Adipocyte (in vitro differentiated cells): ENCODE measurements at regions not wholly inside any gene's neighbourhood (a gene's known extent, or its start where the extent isn't known, plus 50 kb on each side); places are given as distances from the start of the nearest gene placed in this dataset.

ENCODE experiments used
- DNase-seq: peaks from one replicate; pipeline ENCODE4 v3.0.0-alpha.2; 2015; ENCODE audit warnings: low read depth
- H3K27me3 ChIP-seq: replicated peaks from 2 replicates; pipeline ENCODE4 v1.7.0; 2013; ENCODE audit warnings: mild to moderate bottlenecking, low read length, moderate library complexity; ENCODE audit not compliant: control insufficient read depth, insufficient read depth
- H3K36me3 ChIP-seq: 2 replicates; pipeline ENCODE4 v1.7.0; 2013; ENCODE audit warnings: low read length, mild to moderate bottlenecking, moderate library complexity; ENCODE audit not compliant: control insufficient read depth, insufficient read depth, severe bottlenecking
- H3K4me1 ChIP-seq: 2 replicates; pipeline ENCODE4 v1.7.0; 2013; ENCODE audit warnings: mild to moderate bottlenecking, low read length, moderate library complexity; ENCODE audit not compliant: control insufficient read depth, insufficient read depth
- H3K4me3 ChIP-seq: 2 replicates; pipeline ENCODE4 v1.7.0; 2013; ENCODE audit warnings: mild to moderate bottlenecking, low read length, moderate library complexity
- H3K9ac ChIP-seq: 2 replicates; pipeline ENCODE4 v1.7.0; 2013; ENCODE audit warnings: mild to moderate bottlenecking, low read length, moderate library complexity
- H3K9me3 ChIP-seq: 2 replicates; pipeline ENCODE4 v1.7.0; 2013; ENCODE audit warnings: mild to moderate bottlenecking, low read length, moderate library complexity; ENCODE audit not compliant: control insufficient read depth

- no peaks in the 10 kb centered on the region for H3K36me3 ChIP-seq
- no peak overlapping the region for H3K9ac ChIP-seq
- no peak overlapping the region for H3K4me3 ChIP-seq
- no peaks in the 10 kb centered on the region for H3K9me3 ChIP-seq
- no peak for DNase-seq
- no peaks in the 10 kb centered on the region for H3K27me3 ChIP-seq
- H3K4me1 ChIP-seq = no peaks in the 10 kb centered on the region
Observed at GRCh38 chr5:20266066-20266465, 278.1 kb upstream of the CDH18 start.

- no peak overlapping the region for H3K4me3 ChIP-seq
- no peak overlapping the region for H3K9ac ChIP-seq
- H3K9me3 ChIP-seq = no peaks in the 10 kb centered on the region
- H3K4me1 ChIP-seq = no peaks in the 10 kb centered on the region
- no peak for DNase-seq
- no peaks in the 10 kb centered on the region for H3K27me3 ChIP-seq
- no peaks in the 10 kb centered on the region for H3K36me3 ChIP-seq
Observed at GRCh38 chr5:20262896-20263295, 274.9 kb upstream of the CDH18 start.

- Histone ChIP-seq H3K9me3 (no peaks in the 10 kb centered on the region), H3K36me3 (no peaks in the 10 kb centered on the region), H3K4me3 (no peak overlapping the region), H3K27me3 (no peaks in the 10 kb centered on the region), H3K9ac (no peak overlapping the region), H3K4me1 (no peaks in the 10 kb centered on the region)
- DNase-seq = no peak
Observed at GRCh38 chr5:20254748-20255147, 266.7 kb upstream of the CDH18 start.

GRCh38 chr5:20248118-20248517 is 260.1 kb upstream of the CDH18 start:
- Histone ChIP-seq H3K36me3 (no peaks in the 10 kb centered on the region), H3K9me3 (no peaks in the 10 kb centered on the region), H3K4me1 (no peaks in the 10 kb centered on the region), H3K27me3 (no peaks in the 10 kb centered on the region), H3K4me3 (no peak overlapping the region), H3K9ac (no peak overlapping the region)
- peak; percentile 33 for DNase-seq

- H3K9me3 ChIP-seq = no peaks in the 10 kb centered on the region
- H3K4me1 ChIP-seq = no peaks in the 10 kb centered on the region
- no peak overlapping the region for H3K4me3 ChIP-seq
- H3K9ac ChIP-seq = no peak overlapping the region
- DNase-seq = no peak
- no peaks in the 10 kb centered on the region for H3K27me3 ChIP-seq
- H3K36me3 ChIP-seq = no peaks in the 10 kb centered on the region
Observed at GRCh38 chr5:20245432-20245974, 257.5 kb upstream of the CDH18 start.

GRCh38 chr5:20241351-20241750 is 253.4 kb upstream of the CDH18 start:
- no peak overlapping the region for H3K9ac ChIP-seq
- no peaks in the 10 kb centered on the region for H3K36me3 ChIP-seq
- H3K27me3 ChIP-seq = no peaks in the 10 kb centered on the region
- DNase-seq = no peak
- no peaks in the 10 kb centered on the region for H3K4me1 ChIP-seq
- no peak overlapping the region for H3K4me3 ChIP-seq
- H3K9me3 ChIP-seq = no peaks in the 10 kb centered on the region

- H3K4me3 ChIP-seq = no peak overlapping the region
- H3K27me3 ChIP-seq = no peaks in the 10 kb centered on the region
- no peaks in the 10 kb centered on the region for H3K36me3 ChIP-seq
- peaks cover 10% of the 10 kb centered on the region for H3K4me1 ChIP-seq
- no peak overlapping the region for H3K9ac ChIP-seq
- peaks cover 2% of the 10 kb centered on the region for H3K9me3 ChIP-seq
- DNase-seq = peak; percentile 61
Observed at GRCh38 chr5:20231040-20231439, 243.0 kb upstream of the CDH18 start.

GRCh38 chr5:20230010-20230409 is 242.0 kb upstream of the CDH18 start:
- Histone ChIP-seq H3K4me3 (no peak overlapping the region), H3K4me1 (peaks cover 10% of the 10 kb centered on the region), H3K27me3 (no peaks in the 10 kb centered on the region), H3K36me3 (no peaks in the 10 kb centered on the region), H3K9ac (no peak overlapping the region), H3K9me3 (no peaks in the 10 kb centered on the region)
- no peak for DNase-seq

GRCh38 chr5:20229303-20230005 is 241.5 kb upstream of the CDH18 start:
- peak; percentile 85 for DNase-seq
- H3K4me3 ChIP-seq = no peak overlapping the region
- H3K9me3 ChIP-seq = no peaks in the 10 kb centered on the region
- no peak overlapping the region for H3K9ac ChIP-seq
- peaks cover 10% of the 10 kb centered on the region for H3K4me1 ChIP-seq
- H3K27me3 ChIP-seq = no peaks in the 10 kb centered on the region
- no peaks in the 10 kb centered on the region for H3K36me3 ChIP-seq

GRCh38 chr5:20224966-20225365 is 237.0 kb upstream of the CDH18 start:
- no peak for DNase-seq

GRCh38 chr5:20224046-20224445 is 236.0 kb upstream of the CDH18 start:
- Histone ChIP-seq H3K36me3 (no peaks in the 10 kb centered on the region), H3K27me3 (no peaks in the 10 kb centered on the region), H3K4me1 (no peaks in the 10 kb centered on the region)

More at GRCh38 chr5:20224966-20225365, 237.0 kb upstream of the CDH18 start:
- H3K27me3 ChIP-seq = no peaks in the 10 kb centered on the region
- no peaks in the 10 kb centered on the region for H3K36me3 ChIP-seq
- H3K4me3 ChIP-seq = no peak overlapping the region
- no peaks in the 10 kb centered on the region for H3K9me3 ChIP-seq
- H3K4me1 ChIP-seq = peaks cover 8% of the 10 kb centered on the region
- no peak overlapping the region for H3K9ac ChIP-seq

GRCh38 chr5:20223451-20223850 is 235.5 kb upstream of the CDH18 start:
- no peaks in the 10 kb centered on the region for H3K27me3 ChIP-seq
- no peak for DNase-seq
- H3K36me3 ChIP-seq = no peaks in the 10 kb centered on the region
- H3K4me3 ChIP-seq = no peak overlapping the region
- no peak overlapping the region for H3K9ac ChIP-seq
- H3K4me1 ChIP-seq = no peaks in the 10 kb centered on the region
- H3K9me3 ChIP-seq = no peaks in the 10 kb centered on the region

More at GRCh38 chr5:20224046-20224445, 236.0 kb upstream of the CDH18 start:
- Histone ChIP-seq H3K9me3 (no peaks in the 10 kb centered on the region), H3K4me3 (no peak overlapping the region), H3K9ac (no peak overlapping the region)
- peak; percentile 46 for DNase-seq
